OCI-LY1 (cell line): ENCODE measurements at regions not wholly inside any gene's neighbourhood (a gene's known extent, or its start where the extent isn't known, plus 50 kb on each side); places are given as distances from the start of the nearest gene placed in this dataset.

Experiments used
- CTCF ChIP-seq: fragments of 200-600 bp; sonication (generic), shearing (Covaris generic); IDR thresholded peaks from 2 replicates; pipeline ENCODE4 v1.5.1; 2017; ENCODE audit warnings: mild to moderate bottlenecking, antibody characterized with exemption, low read length, moderate library complexity, mixed read lengths
- EZH2 ChIP-seq: fragments of 200-600 bp; sonication (generic), shearing (Covaris generic); IDR thresholded peaks from 2 replicates; pipeline ENCODE4 v1.8.0; 2017; ENCODE audit warnings: borderline replicate concordance, mixed run types, mild to moderate bottlenecking, antibody characterized with exemption, low read length, moderate library complexity, mixed read lengths

- no peak for TF ChIP-seq CTCF
- TF ChIP-seq EZH2 = no peak
These were observed 2203.8 kb downstream of the LRRC4C start for GRCh38 chr11:39255648-39256047.
